HepG2 (cell line): ENCODE measurements at regions not wholly inside any gene's neighbourhood (a gene's known extent, or its start where the extent isn't known, plus 50 kb on each side); places are given as distances from the start of the nearest gene placed in this dataset.

Experiments used
- ATAC-seq: fragments of 200-7000 bp; cut with Tn5 transposase; 3 replicates; pipeline ENCODE4 v1.9.1; 2020; ENCODE audit warnings: mild to moderate bottlenecking, moderate library complexity
- BruUV-seq: library from RNA; stranded (reverse); fragments of 400-500 nt; replicated peaks from 2 replicates; lab custom pipeline; 2021; lab: Mats Ljungman, UMichigan
- CTCF ChIA-PET: fragments of 300-600 bp; formaldehyde crosslinking; extraction: SDS; loops from one replicate; lab custom pipeline; 2021; ENCODE audit warnings: low total read pairs, inconsistent platforms, low intra/inter-chr PET ratio; lab: Yijun Ruan, JAX
- POLR2A ChIA-PET: fragments of 350-600 bp; sonication (Branson Sonifier 250); formaldehyde crosslinking; loops from one replicate; lab custom pipeline; 2020; ENCODE audit warnings: antibody characterized with exemption, inconsistent platforms; lab: Yijun Ruan, JAX
- DNase-seq: peaks from one replicate; pipeline ENCODE4 v3.0.0-alpha.2; 2015; ENCODE audit warnings: low spot score
- FAIRE-seq: peaks from 3 replicates; lab custom pipeline; 2011; peaks lifted over from hg19 to GRCh38; lab: Jason Lieb, UNC
- H2AFZ ChIP-seq: one replicate; pipeline ENCODE4 v1.6.1; 2011; ENCODE audit warnings: low read length, inconsistent platforms
- H3K27ac ChIP-seq: fragments of 300-600 bp; 3 replicates; pipeline ENCODE4 v1.8.0; 2011; ENCODE audit warnings: mixed run types, mild to moderate bottlenecking, mixed read lengths, low read length, inconsistent platforms; ENCODE audit not compliant: insufficient read depth; ENCODE audit errors: extremely low read length
- H3K27me3 ChIP-seq, 2 experiments: fragments of 200-600 bp in 1 of 2; 2 replicates in 1 of 2; 3 replicates in 1 of 2; pipeline versions ENCODE4 v1.6.0 to v1.8.0; 2011; ENCODE audit warnings: low read length in 2 of 2, mild to moderate bottlenecking in 2 of 2, moderate library complexity in 2 of 2, inconsistent platforms in 1 of 2; ENCODE audit not compliant: insufficient read depth in 2 of 2, control insufficient read depth in 1 of 2
- H3K36me3 ChIP-seq, 2 experiments: fragments of 200-600 bp in 1 of 2; replicated peaks in 1 of 2; 2 replicates in 1 of 2; 3 replicates in 1 of 2; pipeline versions ENCODE4 v1.5.1 to v1.8.0; 2011; ENCODE audit warnings: low read length in 2 of 2, inconsistent platforms in 1 of 2; ENCODE audit not compliant: insufficient read depth in 2 of 2, control insufficient read depth in 1 of 2
- H3K4me1 ChIP-seq: 2 replicates; pipeline ENCODE4 v1.5.1; 2012; ENCODE audit warnings: low read length, inconsistent platforms; ENCODE audit not compliant: insufficient read depth
- H3K4me2 ChIP-seq: 2 replicates; pipeline ENCODE4 v1.6.0; 2011; ENCODE audit warnings: low read depth, low read length, inconsistent platforms
- H3K4me3 ChIP-seq, 3 experiments: fragments of 200-600 bp in 1 of 3; sonication (generic), shearing (Covaris generic) in 1 of 3; replicated peaks in 1 of 3; 2 replicates each; pipeline ENCODE4 v1.5.1; 2011 to 2016; ENCODE audit warnings: low read length in 3 of 3, inconsistent platforms in 2 of 3, low read depth in 2 of 3, mild to moderate bottlenecking in 2 of 3, control low read depth in 1 of 3, mixed read lengths in 1 of 3; ENCODE audit not compliant: insufficient read depth in 1 of 3
- H3K79me2 ChIP-seq: one replicate; pipeline ENCODE4 v1.6.1; 2011; ENCODE audit warnings: low read length, inconsistent platforms; ENCODE audit not compliant: insufficient read depth
- H3K9ac ChIP-seq: 2 replicates; pipeline ENCODE4 v1.6.0; 2011; ENCODE audit warnings: mild to moderate bottlenecking, low read depth, low read length, inconsistent platforms; ENCODE audit not compliant: insufficient read depth
- H3K9me3 ChIP-seq: 2 replicates; pipeline ENCODE4 v1.5.1; 2012; ENCODE audit warnings: mild to moderate bottlenecking, low read length
- H4K20me1 ChIP-seq: 2 replicates; pipeline ENCODE4 v1.6.0; 2011; ENCODE audit warnings: inconsistent platforms, mild to moderate bottlenecking, low read length, moderate library complexity; ENCODE audit not compliant: insufficient read depth
- AKAP8 ChIP-seq: sonication (generic); formaldehyde crosslinking; IDR thresholded peaks from 2 replicates; pipeline ENCODE4 v1.5.1; 2020; ENCODE audit warnings: mild to moderate bottlenecking, missing genetic modification reagents
- ATF4 ChIP-seq, 2 experiments: fragments of 450-650 bp in 1 of 2; sonication (generic) in 1 of 2; formaldehyde crosslinking; IDR thresholded peaks; 2 replicates each; pipeline versions ENCODE4 v1.5.0 to v1.8.0; 2020 to 2022; ENCODE audit warnings: mild to moderate bottlenecking in 1 of 2, missing genetic modification reagents in 1 of 2
- ATF7 ChIP-seq, 2 experiments: fragments of 450-650 bp in 1 of 2; sonication (generic) in 1 of 2; formaldehyde crosslinking in 1 of 2; IDR thresholded peaks; 2 replicates each; pipeline versions ENCODE4 v1.4.0 to v1.6.1; 2016 to 2020; ENCODE audit warnings: antibody characterized with exemption in 1 of 2, mild to moderate bottlenecking in 1 of 2, missing genetic modification reagents in 1 of 2
- FOXA3 ChIP-seq: IDR thresholded peaks from 2 replicates; pipeline ENCODE4 v1.6.1; 2016; ENCODE audit warnings: missing genetic modification reagents, missing compliant biosample characterization
- HOXA7 ChIP-seq: sonication (generic); formaldehyde crosslinking; IDR thresholded peaks from 2 replicates; pipeline ENCODE4 v1.8.1; 2022; ENCODE audit warnings: mild to moderate bottlenecking, missing genetic modification reagents, moderate library complexity
- NCOR1 ChIP-seq: fragments of 200-600 bp; sonication (generic); IDR thresholded peaks from 2 replicates; pipeline ENCODE4 v1.7.0; 2017; ENCODE audit warnings: antibody characterized with exemption, low read length, borderline replicate concordance
- RAD51 ChIP-seq: fragments of 450-650 bp; IDR thresholded peaks from 2 replicates; pipeline ENCODE4 v1.6.1; 2016; ENCODE audit warnings: borderline replicate concordance
- TAF15 ChIP-seq: fragments of 200-400 bp; formaldehyde crosslinking; IDR thresholded peaks from one replicate; pipeline ENCODE4 v1.6.1; 2018; ENCODE audit warnings: mild to moderate bottlenecking, low read depth, low read length; ENCODE audit not compliant: poor library complexity, severe bottlenecking
- THAP8 ChIP-seq: sonication (generic); formaldehyde crosslinking; IDR thresholded peaks from 2 replicates; pipeline ENCODE4 v1.5.1; 2020; ENCODE audit warnings: missing genetic modification reagents, mild to moderate bottlenecking, borderline replicate concordance
- ZNF124 ChIP-seq: sonication (generic); formaldehyde crosslinking; IDR thresholded peaks from 2 replicates; pipeline ENCODE4 v1.4.0; 2020; ENCODE audit warnings: missing genetic modification reagents
- ZNF20 ChIP-seq: sonication (generic); formaldehyde crosslinking; IDR thresholded peaks from 2 replicates; pipeline ENCODE4 v1.4.0; 2020; ENCODE audit warnings: mild to moderate bottlenecking, moderate library complexity, missing genetic modification reagents
- ZSCAN12 ChIP-seq: sonication (generic); formaldehyde crosslinking; IDR thresholded peaks from 2 replicates; pipeline ENCODE4 v1.9.0; 2021; ENCODE audit warnings: mild to moderate bottlenecking, missing genetic modification reagents
- WGBS: methylation state at CpG from one replicate; pipeline ENCODE4 v1.1.6; 2017; ENCODE audit warnings: low lambda C conversion rate; 5-methylcytosine and 5-hydroxymethylcytosine counted together
- in situ Hi-C: cut with HindIII; loops from 2 replicates; pipeline ENCODE4 v1.10.0; 2017; ENCODE audit warnings: low pct_unique_long_range_greater_than_20kb; ENCODE audit not compliant: extremely low pct_ligation_motif_present
- intact Hi-C: fragments of 100-400 bp; cut with micrococcal nuclease; formaldehyde crosslinking; loops from one replicate; pipeline ENCODE4 v1.10.0; 2022; ENCODE audit not compliant: unreplicated experiment

- Histone ChIP-seq H3K9ac (no peak overlapping the region), H3K27ac (no peak overlapping the region), H2AFZ (no peak overlapping the region), H3K36me3 (no peaks in the 10 kb centered on the region), H3K4me1 (peaks cover 20% of the 10 kb centered on the region), H3K4me2 (no peak overlapping the region), H4K20me1 (no peaks in the 10 kb centered on the region), H3K4me3 (no peak overlapping the region), H3K27me3 (peaks cover 11 to 57% of the 10 kb centered on the region in 2 experiments), H3K79me2 (no peaks in the 10 kb centered on the region), H3K9me3 (no peaks in the 10 kb centered on the region)
- WGBS, result 33% methylated on average over 10 of the region's 24 CpGs
- TF ChIP-seq ZSCAN12 (CRISPR knock-in tag) (no peak), TAF15 (no peak), RAD51 (no peak), ATF7 (IDR thresholded peaks at IDR 0.05) (no peak), ATF7 (CRISPR knock-in tag; IDR thresholded peaks at IDR 0.05) (no peak), AKAP8 (CRISPR knock-in tag) (no peak)
- in situ Hi-C loops, result no loop called here
- ATAC-seq, result no peak
- DNase-seq, result no peak
- POLR2A ChIA-PET, result no interaction called here
- intact Hi-C loops, result no loop called here
- CTCF ChIA-PET, result no interaction called here
- no peak for FAIRE-seq
- BruUV-seq, result no TSS peak
Measured at GRCh38 chr22:44409211-44409973, 88.6 kb downstream of the RTL6 start.

- Histone ChIP-seq H3K79me2 (no peaks in the 10 kb centered on the region), H3K9me3 (no peaks in the 10 kb centered on the region), H3K4me3 (no peak overlapping the region), H3K4me1 (peaks cover 20% of the 10 kb centered on the region), H3K36me3 (no peaks in the 10 kb centered on the region), H3K27ac (no peak overlapping the region), H3K4me2 (no peak overlapping the region), H4K20me1 (no peaks in the 10 kb centered on the region), H3K9ac (no peak overlapping the region), H2AFZ (no peak overlapping the region), H3K27me3 (peaks cover 11 to 62% of the 10 kb centered on the region in 2 experiments)
- POLR2A ChIA-PET, result no interaction called here
- in situ Hi-C loops, result no loop called here
- WGBS, result 68% methylated on average over 6 of the region's 7 CpGs
- no peak for DNase-seq
- FAIRE-seq, result no peak
- ATAC-seq, result no peak
- intact Hi-C loops, result no loop called here
- CTCF ChIA-PET, result no interaction called here
- no TSS peak for BruUV-seq
- TF ChIP-seq ZNF124 (no peak), ZNF20 (no peak), THAP8 (CRISPR knock-in tag) (no peak), NCOR1 (no peak), HOXA7 (CRISPR knock-in tag) (no peak), FOXA3 (no peak), ATF4 (CRISPR knock-in tag; IDR thresholded peaks at IDR 0.05) (no peak)
Measured at GRCh38 chr22:44408829-44409192, 89.2 kb downstream of the RTL6 start.
